GM10248 (cell line): ENCODE measurements at regions not wholly inside any gene's neighbourhood (a gene's known extent, or its start where the extent isn't known, plus 50 kb on each side); places are given as distances from the start of the nearest gene placed in this dataset.

Source experiments
- CTCF ChIA-PET: fragments of 300-600 bp; sonication (Branson Sonifier 250); formaldehyde crosslinking; extraction: SDS; loops from one replicate; lab custom pipeline; 2021; ENCODE audit warnings: antibody characterized with exemption; lab: Yijun Ruan, JAX
- POLR2A ChIA-PET: fragments of 350-650 bp; sonication (Branson Sonifier 250); formaldehyde crosslinking; extraction: SDS; loops from one replicate; lab custom pipeline; 2020; ENCODE audit warnings: antibody characterized with exemption; lab: Yijun Ruan, JAX
- DNase-seq: peaks from one replicate; pipeline ENCODE4 v3.0.0; 2012; ENCODE audit errors: extremely low spot score
- CTCF ChIP-seq: IDR thresholded peaks from 2 replicates; pipeline ENCODE4 v1.5.1; 2012; ENCODE audit warnings: mild to moderate bottlenecking, low read depth; ENCODE audit errors: extremely low read depth, missing control alignments, control extremely low read depth

GRCh38 chr6:106757267-106757666, 127.9 kb downstream of the QRSL1 start:
- CTCF ChIA-PET, result interaction anchor here (0.7 to 0.9 kb wide), 2 partner anchors 9 to 11 kb away, joined by 3 read pairs; no protein-coding TSS in a partner anchor
- POLR2A ChIA-PET, result no interaction called here
- DNase-seq, result no peak
- TF ChIP-seq CTCF, result no peak

- no peak for TF ChIP-seq CTCF
- ChIA-PET CTCF (interaction anchor here (0.8 to 1.8 kb wide), 2 partner anchors 11 to 33 kb away, joined by 3 to 5 read pairs; no protein-coding TSS in a partner anchor), POLR2A (no interaction called here)
- DNase-seq, result no peak
Observed at GRCh38 chr6:106754215-106754614, 124.8 kb downstream of the QRSL1 start.

- CTCF ChIA-PET, result no interaction called here
- no peak for DNase-seq
- POLR2A ChIA-PET, result no interaction called here
Observed at GRCh38 chr6:106752641-106753040, 123.3 kb downstream of the QRSL1 start.

GRCh38 chr6:106751501-106752252, 122.3 kb downstream of the QRSL1 start:
- no peak for TF ChIP-seq CTCF
- POLR2A ChIA-PET, result no interaction called here
- CTCF ChIA-PET, result no interaction called here
- no peak for DNase-seq

More at GRCh38 chr6:106752641-106753040, 123.3 kb downstream of the QRSL1 start:
- no peak for TF ChIP-seq CTCF

GRCh38 chr6:106750946-106751345, 121.6 kb downstream of the QRSL1 start:
- ChIA-PET POLR2A (no interaction called here), CTCF (no interaction called here)
- TF ChIP-seq CTCF, result no peak
- no peak for DNase-seq

- DNase-seq, result no peak
- no peak for TF ChIP-seq CTCF
- ChIA-PET POLR2A (no interaction called here), CTCF (interaction anchor here (1.5 kb wide), 1 partner anchor 184 kb away, joined by 3 read pairs; no protein-coding TSS in a partner anchor)
Observed at GRCh38 chr6:106750142-106750918, 121.0 kb downstream of the QRSL1 start.
